Trophoblast cell (in vitro differentiated cells and primary cell): ENCODE measurements at regions not wholly inside any gene's neighbourhood (a gene's known extent, or its start where the extent isn't known, plus 50 kb on each side); places are given as distances from the start of the nearest gene placed in this dataset.

Experiments
- DNase-seq, 2 donors: peaks; one replicate each; pipeline ENCODE4 v3.0.0-alpha.2; 2016
- H2AFZ ChIP-seq: 2 replicates; pipeline ENCODE4 v1.6.1; 2013; ENCODE audit warnings: low read length, moderate library complexity, mild to moderate bottlenecking; ENCODE audit not compliant: insufficient read depth, poor library complexity
- H2AK5ac ChIP-seq: 2 replicates; pipeline ENCODE4 v1.6.1; 2013; ENCODE audit warnings: mild to moderate bottlenecking, low read length
- H2BK120ac ChIP-seq: 2 replicates; pipeline ENCODE4 v1.6.1; 2013; ENCODE audit warnings: low read length, mild to moderate bottlenecking, moderate library complexity; ENCODE audit not compliant: insufficient read depth, poor library complexity
- H2BK12ac ChIP-seq: 2 replicates; pipeline ENCODE4 v1.6.1; 2013; ENCODE audit warnings: mild to moderate bottlenecking, low read length, moderate library complexity
- H2BK5ac ChIP-seq: 2 replicates; pipeline ENCODE4 v1.6.1; 2013; ENCODE audit warnings: low read length, low read depth, moderate library complexity, mild to moderate bottlenecking; ENCODE audit not compliant: poor library complexity
- H3K14ac ChIP-seq: 2 replicates; pipeline ENCODE4 v1.6.1; 2013; ENCODE audit warnings: mild to moderate bottlenecking, low read length
- H3K18ac ChIP-seq: 2 replicates; pipeline ENCODE4 v1.6.1; 2013; ENCODE audit warnings: mild to moderate bottlenecking, low read length
- H3K23ac ChIP-seq: 2 replicates; pipeline ENCODE4 v1.6.1; 2013; ENCODE audit warnings: low read length
- H3K27ac ChIP-seq: 2 replicates; pipeline ENCODE4 v1.5.1; 2013; ENCODE audit warnings: low read depth, mild to moderate bottlenecking, inconsistent platforms, low read length, moderate library complexity
- H3K27me3 ChIP-seq: 2 replicates; pipeline ENCODE4 v1.6.1; 2013; ENCODE audit warnings: inconsistent platforms, mild to moderate bottlenecking, low read length, moderate library complexity; ENCODE audit not compliant: insufficient read depth
- H3K36me3 ChIP-seq, 2 experiments: 1 replicate in 1 of 2; 2 replicates in 1 of 2; pipeline ENCODE4 v1.6.1; 2013; ENCODE audit warnings: low read length in 2 of 2, mild to moderate bottlenecking in 2 of 2, moderate library complexity in 1 of 2; ENCODE audit not compliant: insufficient read depth in 2 of 2, control insufficient read depth in 1 of 2
- H3K4ac ChIP-seq: 2 replicates; pipeline ENCODE4 v1.6.1; 2013; ENCODE audit warnings: low read depth, mild to moderate bottlenecking, low read length, moderate library complexity
- H3K4me1 ChIP-seq, 2 experiments: 1 replicate in 1 of 2; 2 replicates in 1 of 2; pipeline ENCODE4 v1.6.1; 2013; ENCODE audit warnings: low read length in 2 of 2, mild to moderate bottlenecking in 2 of 2, moderate library complexity in 1 of 2; ENCODE audit not compliant: insufficient read depth in 2 of 2, control insufficient read depth in 1 of 2
- H3K4me2 ChIP-seq: 2 replicates; pipeline ENCODE4 v1.6.1; 2013; ENCODE audit warnings: inconsistent platforms, mild to moderate bottlenecking, low read length, moderate library complexity
- H3K4me3 ChIP-seq: 2 replicates; pipeline ENCODE4 v1.5.1; 2013; ENCODE audit warnings: mild to moderate bottlenecking, low read depth, low read length, inconsistent platforms
- H3K79me1 ChIP-seq: one replicate; pipeline ENCODE4 v1.6.1; 2013; ENCODE audit warnings: low read length
- H3K79me2 ChIP-seq: 2 replicates; pipeline ENCODE4 v1.6.1; 2013; ENCODE audit warnings: low read length, mild to moderate bottlenecking; ENCODE audit not compliant: control insufficient read depth, insufficient read depth, poor library complexity
- H3K9ac ChIP-seq: 2 replicates; pipeline ENCODE4 v1.6.1; 2013; ENCODE audit warnings: mild to moderate bottlenecking, low read length
- H3K9me3 ChIP-seq: 2 replicates; pipeline ENCODE4 v1.6.1; 2013; ENCODE audit warnings: low read depth, mild to moderate bottlenecking, control low read depth, inconsistent platforms, low read length; ENCODE audit not compliant: insufficient read depth
- H4K12ac ChIP-seq: 2 replicates; pipeline ENCODE4 v1.6.1; 2013; ENCODE audit warnings: low read depth, mild to moderate bottlenecking, low read length, moderate library complexity
- H4K8ac ChIP-seq: 2 replicates; pipeline ENCODE4 v1.6.1; 2013; ENCODE audit warnings: low read depth, mild to moderate bottlenecking, low read length, moderate library complexity
- H4K91ac ChIP-seq: one replicate; pipeline ENCODE4 v1.6.1; 2013; ENCODE audit warnings: low read depth, mild to moderate bottlenecking, low read length, moderate library complexity
- WGBS: extraction: QIAGEN DNeasy Blood & Tissue Kit; methylation state at CpG from one replicate; pipeline ENCODE4 v1.1.7; 2013; ENCODE audit warnings: missing lambda C conversion rate; ENCODE audit not compliant: insufficient read length, insufficient coverage; ENCODE audit errors: extremely low coverage; 5-methylcytosine and 5-hydroxymethylcytosine counted together

DNA sequence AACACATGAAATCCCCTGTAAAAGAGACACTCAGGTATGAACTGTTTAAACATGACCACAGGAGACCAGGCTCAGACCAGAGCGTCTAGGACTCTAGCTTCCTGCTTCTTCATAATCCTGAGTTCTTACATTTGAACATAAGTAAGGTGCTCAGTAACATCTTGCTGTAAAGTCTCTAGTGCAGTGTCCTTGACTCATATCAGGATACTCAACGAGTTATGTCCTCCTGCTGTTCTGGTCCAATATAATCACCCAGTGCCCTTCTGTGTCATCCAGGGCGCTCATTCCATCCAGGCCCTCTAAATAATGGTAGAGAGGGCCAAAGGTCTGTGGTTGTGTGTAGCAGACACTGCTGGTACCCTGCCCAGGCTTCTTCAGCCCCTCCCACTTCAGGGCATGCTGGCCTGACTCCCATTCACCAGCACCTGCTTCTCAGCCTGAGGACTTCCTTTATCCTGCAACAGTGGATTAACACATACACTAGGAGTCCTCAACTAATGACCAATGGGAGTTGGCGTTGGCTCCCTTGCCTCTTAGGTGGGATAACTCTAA is 66.8 kb upstream of the MOCS1 start:
- H2AFZ ChIP-seq = no peak overlapping the region
- no peaks in the 10 kb centered on the region for H3K36me3 ChIP-seq
- peak; percentile 61 to 65 for DNase-seq
- H3K4me3 ChIP-seq = no peak overlapping the region
- H4K91ac ChIP-seq = no peak overlapping the region
- no peak overlapping the region for H3K4ac ChIP-seq
- no peak overlapping the region for H3K18ac ChIP-seq
- no peak overlapping the region for H2BK120ac ChIP-seq
- no peak overlapping the region for H2BK12ac ChIP-seq
- H3K79me2 ChIP-seq = no peaks in the 10 kb centered on the region
- H3K9me3 ChIP-seq = peaks cover 17% of the 10 kb centered on the region
- H3K14ac ChIP-seq = no peak overlapping the region
- H4K12ac ChIP-seq = no peak overlapping the region
- H3K9ac ChIP-seq = no peak overlapping the region
- no peak overlapping the region for H3K23ac ChIP-seq
- H2BK5ac ChIP-seq = no peak overlapping the region
- no peaks in the 10 kb centered on the region for H3K4me1 ChIP-seq
- no peak overlapping the region for H3K4me2 ChIP-seq
- H4K8ac ChIP-seq = no peak overlapping the region
- no peak overlapping the region for H2AK5ac ChIP-seq
- H3K27me3 ChIP-seq = no peaks in the 10 kb centered on the region
- no peaks in the 10 kb centered on the region for H3K79me1 ChIP-seq
- H3K27ac ChIP-seq = no peak overlapping the region
- no CpG with 5 or more reads among the region's 4 CpGs for WGBS

DNA sequence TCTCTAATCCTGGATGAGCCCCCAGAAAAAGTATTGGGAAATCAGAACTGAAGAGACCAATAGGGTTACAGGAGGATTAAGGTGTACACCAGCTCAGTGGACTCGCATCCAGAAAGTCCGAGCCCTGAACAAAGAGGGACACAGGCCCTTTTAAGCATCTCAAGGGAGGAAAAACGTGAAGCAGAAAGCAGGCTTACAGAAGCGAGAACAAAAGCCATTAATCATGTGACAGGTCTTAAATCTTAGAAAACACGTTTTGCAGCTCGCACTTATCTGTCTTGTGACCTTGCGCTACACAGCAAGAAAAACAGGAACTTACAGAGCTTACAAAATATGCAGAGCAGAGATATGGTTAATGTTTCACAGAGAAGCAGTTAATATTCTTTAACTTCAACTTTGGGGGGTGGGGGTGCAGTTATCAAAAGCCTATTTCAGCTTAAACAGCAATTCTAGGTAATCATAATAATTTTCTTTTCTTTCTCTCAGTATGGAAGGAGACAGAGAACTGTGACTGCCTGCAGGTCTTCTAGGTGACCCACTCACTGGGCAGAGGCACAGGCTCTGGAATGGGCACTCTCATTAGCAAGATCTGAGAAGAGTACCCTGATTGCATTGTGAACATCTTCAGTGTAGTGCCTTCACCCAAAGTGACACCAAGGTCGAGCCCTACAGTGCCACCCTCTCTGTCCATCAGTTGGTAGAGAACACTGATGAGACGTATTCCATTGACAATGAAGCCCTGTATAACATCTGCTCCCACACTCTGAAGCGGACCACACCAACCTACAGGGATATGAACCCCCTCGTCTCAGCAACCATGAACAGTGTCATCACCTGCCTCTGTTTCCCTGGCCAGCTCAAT is 65.0 kb upstream of the MOCS1 start:
- no peaks in the 10 kb centered on the region for H3K36me3 ChIP-seq
- no peak overlapping the region for H3K14ac ChIP-seq
- peak in 1 of 2 donors; percentile 8 for DNase-seq
- no peak overlapping the region for H3K27ac ChIP-seq
- H4K12ac ChIP-seq = no peak overlapping the region
- H2BK5ac ChIP-seq = no peak overlapping the region
- H3K79me1 ChIP-seq = no peaks in the 10 kb centered on the region
- no peak overlapping the region for H2BK12ac ChIP-seq
- H3K4me3 ChIP-seq = no peak overlapping the region
- no peak overlapping the region for H3K23ac ChIP-seq
- no peak overlapping the region for H4K8ac ChIP-seq
- H3K9me3 ChIP-seq = peaks cover 17% of the 10 kb centered on the region
- no peak overlapping the region for H3K18ac ChIP-seq
- H2BK120ac ChIP-seq = no peak overlapping the region
- H3K27me3 ChIP-seq = no peaks in the 10 kb centered on the region
- H2AK5ac ChIP-seq = no peak overlapping the region
- H3K4me1 ChIP-seq = no peaks in the 10 kb centered on the region
- no CpG with 5 or more reads among the region's 11 CpGs for WGBS
- H3K9ac ChIP-seq = no peak overlapping the region
- H3K4ac ChIP-seq = no peak overlapping the region
- H4K91ac ChIP-seq = no peak overlapping the region
- H3K79me2 ChIP-seq = no peaks in the 10 kb centered on the region
- H3K4me2 ChIP-seq = no peak overlapping the region
- H2AFZ ChIP-seq = no peak overlapping the region

DNA sequence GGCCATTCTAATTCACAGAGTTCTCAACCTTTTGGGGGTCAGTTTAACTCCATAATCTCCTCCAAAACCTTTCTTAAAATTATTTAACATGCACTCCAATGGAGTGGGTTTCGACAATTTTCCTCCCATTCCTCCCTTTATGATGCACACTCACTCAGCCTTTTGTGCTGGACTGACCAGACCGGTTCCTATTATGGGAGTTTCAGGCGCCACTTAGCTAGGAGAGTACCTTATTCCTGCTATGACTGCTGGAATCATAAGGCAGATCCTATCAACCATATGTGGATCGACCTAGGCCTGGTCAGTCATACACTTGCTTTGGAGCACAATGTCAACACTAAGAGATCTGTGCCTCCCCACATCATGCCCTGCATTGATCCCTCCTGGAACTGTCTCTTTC is 63.9 kb upstream of the MOCS1 start:
- no peak overlapping the region for H2BK12ac ChIP-seq
- no peak overlapping the region for H2BK5ac ChIP-seq
- H3K23ac ChIP-seq = no peak overlapping the region
- H3K27ac ChIP-seq = no peak overlapping the region
- H3K4me3 ChIP-seq = no peak overlapping the region
- no peak overlapping the region for H4K91ac ChIP-seq
- H3K14ac ChIP-seq = no peak overlapping the region
- no CpG with 5 or more reads among the region's 4 CpGs for WGBS
- H4K8ac ChIP-seq = no peak overlapping the region
- peaks cover 17% of the 10 kb centered on the region for H3K9me3 ChIP-seq
- no peaks in the 10 kb centered on the region for H3K79me2 ChIP-seq
- no peak overlapping the region for H3K4ac ChIP-seq
- no peak overlapping the region for H3K4me2 ChIP-seq
- H2BK120ac ChIP-seq = no peak overlapping the region
- no peaks in the 10 kb centered on the region for H3K36me3 ChIP-seq
- H3K79me1 ChIP-seq = no peaks in the 10 kb centered on the region
- H3K9ac ChIP-seq = no peak overlapping the region
- no peak overlapping the region for H2AK5ac ChIP-seq
- H3K18ac ChIP-seq = no peak overlapping the region
- no peak overlapping the region for H4K12ac ChIP-seq
- H3K27me3 ChIP-seq = no peaks in the 10 kb centered on the region
- peak; percentile 55 to 72 for DNase-seq
- no peak overlapping the region for H2AFZ ChIP-seq
- no peaks in the 10 kb centered on the region for H3K4me1 ChIP-seq

DNA sequence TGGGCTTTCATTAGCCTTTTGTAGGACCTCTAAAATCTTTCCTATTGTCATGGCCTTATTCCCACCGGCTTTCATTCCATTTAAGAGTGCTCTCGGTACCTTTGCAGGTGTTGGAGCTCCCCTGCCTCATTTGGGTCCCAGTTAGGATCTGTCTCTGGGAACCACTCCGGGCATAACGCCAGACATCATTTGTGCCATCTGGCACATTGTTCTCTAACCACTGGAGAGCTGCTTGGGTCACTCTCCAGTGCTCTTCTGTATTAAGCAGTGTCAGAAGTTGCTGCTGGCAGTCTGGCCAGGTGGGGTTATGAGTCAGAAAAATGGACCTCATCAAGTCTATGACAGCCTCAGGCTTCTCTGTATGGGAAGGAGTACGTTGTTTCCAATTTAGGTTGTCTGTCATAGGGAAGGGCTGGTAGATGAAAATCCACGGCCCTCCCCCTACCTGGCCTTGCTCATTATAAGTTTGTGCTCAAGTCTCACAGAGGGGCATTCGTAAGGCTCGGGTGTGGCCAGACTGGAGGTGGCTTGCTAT is 62.9 kb upstream of the MOCS1 start:
- Histone ChIP-seq H3K79me1 (no peaks in the 10 kb centered on the region), H3K14ac (no peak overlapping the region), H3K9me3 (peaks cover 23% of the 10 kb centered on the region), H3K23ac (no peak overlapping the region), H2BK5ac (no peak overlapping the region), H4K12ac (no peak overlapping the region), H2AFZ (no peak overlapping the region), H4K8ac (no peak overlapping the region), H3K4me1 (no peaks in the 10 kb centered on the region), H3K9ac (no peak overlapping the region), H3K4ac (no peak overlapping the region), H4K91ac (no peak overlapping the region), H3K4me3 (no peak overlapping the region), H3K27me3 (no peaks in the 10 kb centered on the region), H2BK12ac (no peak overlapping the region), H3K27ac (no peak overlapping the region), H2AK5ac (no peak overlapping the region), H3K18ac (no peak overlapping the region), H2BK120ac (no peak overlapping the region), H3K79me2 (no peaks in the 10 kb centered on the region), H3K36me3 (no peaks in the 10 kb centered on the region), H3K4me2 (no peak overlapping the region)
- peak; percentile 75 to 79 for DNase-seq
- WGBS = no CpG with 5 or more reads among the region's 8 CpGs
